ENCODE measurements at regions not wholly inside any gene's neighbourhood (a gene's known extent, or its start where the extent isn't known, plus 50 kb on each side); places are given as distances from the start of the nearest gene placed in this dataset.

DNA sequence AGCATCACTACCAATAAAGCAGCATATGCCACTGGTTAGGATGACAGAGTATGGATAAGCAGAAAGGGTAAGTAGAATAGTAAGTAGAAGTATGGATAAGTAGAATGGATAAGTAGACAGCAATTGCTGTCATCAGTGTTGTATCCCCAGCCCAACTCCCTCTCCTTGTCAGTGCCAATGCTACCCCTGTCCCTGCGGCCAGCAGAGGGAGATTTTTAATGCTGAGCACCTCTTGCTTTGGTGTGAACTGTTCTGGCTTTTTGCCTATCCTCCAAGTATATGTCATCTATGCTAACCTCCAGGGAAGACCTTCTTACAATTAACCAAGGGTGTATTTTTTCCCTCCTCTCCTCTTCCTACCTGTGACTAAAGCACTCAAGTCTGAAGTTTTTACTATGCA lies 136.7 kb upstream of the SPHKAP start:
- H3K4me3 ChIP-seq (ENCODE audit: low read depth in 1 of 2, low read length in 2 of 2): no peak overlapping the region
- no peaks in the 10 kb centered on the region for H3K36me3 ChIP-seq (ENCODE audit: control insufficient read depth in 1 of 2, insufficient read depth in 2 of 2, low read length in 2 of 2)
- no peaks in the 10 kb centered on the region for H3K9me3 ChIP-seq (ENCODE audit: control insufficient read depth in 1 of 2, low read length in 2 of 2)
- no peak overlapping the region for H3K27ac ChIP-seq (ENCODE audit: low read length)
- no peaks in the 10 kb centered on the region for H3K27me3 ChIP-seq (ENCODE audit: low read depth, low read length)
- no peaks in the 10 kb centered on the region for H3K4me1 ChIP-seq (ENCODE audit: control insufficient read depth in 1 of 2, insufficient read depth in 2 of 2, low read length in 2 of 2)

DNA sequence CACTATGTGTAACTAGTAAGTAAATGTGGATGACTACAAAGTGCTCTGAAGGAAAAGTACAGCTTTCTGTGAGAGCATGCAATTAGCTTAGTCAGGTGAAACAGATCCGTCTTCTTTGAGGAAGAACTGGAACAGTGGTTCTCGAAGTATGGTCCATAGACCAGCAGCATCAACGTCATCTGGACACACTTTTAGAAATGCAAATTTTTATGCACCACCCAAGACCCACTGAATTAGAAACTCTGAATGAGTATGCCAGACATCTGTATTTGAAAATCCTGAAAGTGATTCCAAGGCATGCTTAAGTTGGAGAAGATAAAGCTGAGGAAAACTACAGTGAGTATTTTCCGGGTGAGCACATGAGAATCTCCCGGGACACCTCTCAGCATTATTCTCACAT lies 130.7 kb upstream of the SPHKAP start:
- H3K36me3 ChIP-seq (ENCODE audit: control insufficient read depth in 1 of 2, insufficient read depth in 2 of 2, low read length in 2 of 2): no peaks in the 10 kb centered on the region
- H3K9me3 ChIP-seq (ENCODE audit: control insufficient read depth in 1 of 2, low read length in 2 of 2): no peaks in the 10 kb centered on the region
- no peak overlapping the region for H3K27ac ChIP-seq (ENCODE audit: low read length)
- no peaks in the 10 kb centered on the region for H3K4me1 ChIP-seq (ENCODE audit: control insufficient read depth in 1 of 2, insufficient read depth in 2 of 2, low read length in 2 of 2)
- no peaks in the 10 kb centered on the region for H3K27me3 ChIP-seq (ENCODE audit: low read depth, low read length)
- no peak overlapping the region for H3K4me3 ChIP-seq (ENCODE audit: low read depth in 1 of 2, low read length in 2 of 2)

DNA sequence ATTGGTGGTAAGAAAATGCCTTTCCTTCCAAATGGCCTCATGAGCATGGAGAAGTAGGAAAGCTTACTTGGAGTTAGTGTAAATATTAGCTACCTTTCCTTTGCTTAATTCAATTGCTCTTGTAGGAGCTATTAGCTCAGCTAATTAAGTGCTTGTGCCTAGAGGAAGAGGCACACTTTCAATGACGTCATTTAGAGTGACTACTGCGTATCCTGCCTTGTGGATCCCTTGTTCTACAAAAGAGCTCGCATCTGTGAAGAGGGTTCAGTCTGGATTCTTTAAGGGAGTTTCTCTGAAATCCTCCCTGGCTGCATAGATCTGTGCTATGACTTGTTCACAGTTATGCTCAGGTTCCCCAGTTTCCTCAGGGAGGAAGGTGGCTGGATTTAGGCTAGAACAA lies 122.5 kb upstream of the SPHKAP start:
- H3K4me1 ChIP-seq (ENCODE audit: control insufficient read depth in 1 of 2, insufficient read depth in 2 of 2, low read length in 2 of 2): no peaks in the 10 kb centered on the region
- no peaks in the 10 kb centered on the region for H3K9me3 ChIP-seq (ENCODE audit: control insufficient read depth in 1 of 2, low read length in 2 of 2)
- H3K27me3 ChIP-seq (ENCODE audit: low read depth, low read length): no peaks in the 10 kb centered on the region
- H3K4me3 ChIP-seq (ENCODE audit: low read depth in 1 of 2, low read length in 2 of 2): no peak overlapping the region
- no peaks in the 10 kb centered on the region for H3K36me3 ChIP-seq (ENCODE audit: control insufficient read depth in 1 of 2, insufficient read depth in 2 of 2, low read length in 2 of 2)
- H3K27ac ChIP-seq (ENCODE audit: low read length): no peak overlapping the region

DNA sequence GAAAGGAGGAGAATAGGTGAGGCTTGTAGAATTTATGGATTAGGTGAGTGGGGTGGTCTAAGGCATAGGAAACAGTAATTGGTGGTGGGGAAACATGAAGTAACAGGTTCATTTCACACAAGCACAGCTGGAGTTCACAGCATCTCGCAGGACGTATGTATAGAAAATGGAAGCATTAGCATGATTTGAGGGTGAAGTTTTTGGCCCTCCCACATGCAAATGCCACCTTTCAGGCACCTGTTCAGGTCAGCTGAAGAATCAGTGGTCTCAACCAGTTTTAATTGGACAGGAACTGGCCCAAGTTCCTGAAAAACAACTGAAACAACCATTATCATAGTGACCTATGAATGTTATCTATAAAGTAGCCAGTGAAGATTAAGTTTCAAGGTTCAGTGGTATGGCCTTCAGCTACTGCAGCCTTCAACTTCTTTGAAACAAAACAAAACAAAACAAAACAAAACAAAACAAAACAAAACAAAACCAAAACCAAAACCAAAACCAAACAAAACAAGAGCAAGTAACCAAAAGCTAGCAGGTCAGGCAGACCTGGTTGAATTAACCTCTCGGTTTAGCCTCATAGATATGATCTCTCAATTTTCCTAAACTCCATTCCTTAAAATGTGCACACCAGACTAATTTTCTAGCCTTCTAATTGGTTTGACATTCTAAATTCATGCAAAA lies 102.1 kb upstream of the SPHKAP start:
- Histone ChIP-seq H3K4me1 (ENCODE audit: control insufficient read depth in 1 of 2, insufficient read depth in 2 of 2, low read length in 2 of 2) (no peaks in the 10 kb centered on the region), H3K4me3 (ENCODE audit: low read depth in 1 of 2, low read length in 2 of 2) (no peak overlapping the region), H3K36me3 (ENCODE audit: control insufficient read depth in 1 of 2, insufficient read depth in 2 of 2, low read length in 2 of 2) (no peaks in the 10 kb centered on the region), H3K27ac (ENCODE audit: low read length) (no peak overlapping the region), H3K27me3 (ENCODE audit: low read depth, low read length) (no peaks in the 10 kb centered on the region), H3K9me3 (ENCODE audit: control insufficient read depth in 1 of 2, low read length in 2 of 2) (no peaks in the 10 kb centered on the region)

DNA sequence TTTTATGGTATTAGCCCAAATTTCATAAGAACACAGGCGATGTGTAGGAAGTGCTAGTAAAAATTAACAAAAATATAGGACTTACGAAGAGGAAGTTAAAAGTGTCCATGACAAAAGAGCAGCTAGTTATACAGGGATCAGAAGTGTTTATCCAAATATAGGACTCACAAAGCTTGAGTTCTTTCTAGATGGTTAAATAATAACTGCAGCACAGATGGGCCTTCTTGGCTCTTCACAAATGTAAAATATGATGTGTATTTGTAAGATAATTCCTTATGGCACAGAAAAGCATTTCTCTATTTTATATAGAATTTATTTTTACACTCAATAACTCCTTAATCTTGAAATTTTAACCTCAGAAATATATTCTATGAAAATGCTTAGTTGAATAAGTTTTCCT lies 100.9 kb upstream of the SPHKAP start:
- Histone ChIP-seq H3K9me3 (ENCODE audit: control insufficient read depth in 1 of 2, low read length in 2 of 2) (no peaks in the 10 kb centered on the region), H3K27me3 (ENCODE audit: low read depth, low read length) (no peaks in the 10 kb centered on the region), H3K27ac (ENCODE audit: low read length) (no peak overlapping the region), H3K4me1 (ENCODE audit: control insufficient read depth in 1 of 2, insufficient read depth in 2 of 2, low read length in 2 of 2) (no peaks in the 10 kb centered on the region), H3K36me3 (ENCODE audit: control insufficient read depth in 1 of 2, insufficient read depth in 2 of 2, low read length in 2 of 2) (no peaks in the 10 kb centered on the region), H3K4me3 (ENCODE audit: low read depth in 1 of 2, low read length in 2 of 2) (no peak overlapping the region)

DNA sequence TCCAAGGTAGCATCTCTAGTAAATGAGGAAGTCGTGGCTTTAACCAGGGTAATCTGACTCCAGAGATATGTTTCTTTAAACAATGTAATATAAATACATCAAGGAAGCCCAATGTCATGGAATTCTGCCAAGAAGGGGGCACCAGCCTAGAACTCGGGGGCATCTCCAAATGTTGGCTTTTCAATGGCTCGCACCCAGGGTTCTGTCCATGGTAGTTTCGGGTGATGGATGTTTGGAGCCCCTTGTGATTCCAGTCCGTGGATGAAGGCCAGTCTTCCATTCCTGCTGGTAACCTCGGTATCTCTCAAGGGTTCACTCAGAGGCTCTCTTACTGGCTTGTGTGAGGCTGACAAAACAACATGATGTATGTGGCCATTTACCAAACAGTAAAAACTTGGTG lies 91.7 kb upstream of the SPHKAP start:
- H3K4me3 ChIP-seq (ENCODE audit: low read depth in 1 of 2, low read length in 2 of 2): no peak overlapping the region
- H3K4me1 ChIP-seq (ENCODE audit: control insufficient read depth in 1 of 2, insufficient read depth in 2 of 2, low read length in 2 of 2): no peaks in the 10 kb centered on the region
- H3K36me3 ChIP-seq (ENCODE audit: control insufficient read depth in 1 of 2, insufficient read depth in 2 of 2, low read length in 2 of 2): no peaks in the 10 kb centered on the region
- no peaks in the 10 kb centered on the region for H3K9me3 ChIP-seq (ENCODE audit: control insufficient read depth in 1 of 2, low read length in 2 of 2)
- no peak overlapping the region for H3K27ac ChIP-seq (ENCODE audit: low read length)
- H3K27me3 ChIP-seq (ENCODE audit: low read depth, low read length): no peaks in the 10 kb centered on the region

DNA sequence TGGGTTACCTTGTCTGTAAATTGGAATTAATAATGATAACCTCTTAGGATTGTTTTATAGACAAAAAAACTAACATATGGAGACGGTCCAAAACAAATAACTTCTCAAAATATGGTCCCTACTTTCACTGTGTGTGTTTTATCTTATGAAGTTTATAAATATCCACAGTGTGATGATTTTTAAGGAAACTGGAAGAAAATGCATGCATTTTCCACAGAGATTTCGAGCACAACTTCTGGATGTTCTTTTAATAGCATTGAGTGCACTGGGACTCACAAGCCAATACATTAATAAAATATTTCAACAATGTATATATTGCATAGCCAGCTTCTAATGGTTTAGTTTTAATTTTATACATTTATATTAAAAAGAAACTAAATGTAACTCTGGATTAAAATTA lies 87.9 kb upstream of the SPHKAP start:
- no peak overlapping the region for H3K4me3 ChIP-seq (ENCODE audit: low read depth in 1 of 2, low read length in 2 of 2)
- H3K27ac ChIP-seq (ENCODE audit: low read length): no peak overlapping the region
- H3K4me1 ChIP-seq (ENCODE audit: control insufficient read depth in 1 of 2, insufficient read depth in 2 of 2, low read length in 2 of 2): no peaks in the 10 kb centered on the region
- H3K9me3 ChIP-seq (ENCODE audit: control insufficient read depth in 1 of 2, low read length in 2 of 2): no peaks in the 10 kb centered on the region
- H3K27me3 ChIP-seq (ENCODE audit: low read depth, low read length): no peaks in the 10 kb centered on the region
- no peaks in the 10 kb centered on the region for H3K36me3 ChIP-seq (ENCODE audit: control insufficient read depth in 1 of 2, insufficient read depth in 2 of 2, low read length in 2 of 2)

DNA sequence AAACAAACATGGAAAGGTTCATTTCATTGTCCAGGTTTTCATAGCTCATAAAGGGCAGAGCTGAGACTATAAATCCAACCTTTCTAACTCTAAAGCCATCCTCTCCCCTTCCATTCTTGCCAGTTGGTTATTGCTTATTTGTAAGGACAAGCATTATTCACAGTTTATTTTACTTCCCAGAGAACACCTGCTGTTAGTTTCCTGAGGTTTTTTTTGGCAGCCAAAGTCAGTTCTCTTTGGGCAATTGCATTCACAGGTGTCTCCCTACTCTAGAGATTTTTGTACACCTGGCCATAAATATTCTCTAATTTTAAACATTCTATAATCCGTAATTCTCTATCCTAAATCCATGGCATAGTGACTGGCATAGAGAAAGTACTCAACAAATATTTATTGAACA lies 87.3 kb upstream of the SPHKAP start:
- Histone ChIP-seq H3K9me3 (ENCODE audit: control insufficient read depth in 1 of 2, low read length in 2 of 2) (no peaks in the 10 kb centered on the region), H3K4me1 (ENCODE audit: control insufficient read depth in 1 of 2, insufficient read depth in 2 of 2, low read length in 2 of 2) (no peaks in the 10 kb centered on the region), H3K36me3 (ENCODE audit: control insufficient read depth in 1 of 2, insufficient read depth in 2 of 2, low read length in 2 of 2) (no peaks in the 10 kb centered on the region), H3K27ac (ENCODE audit: low read length) (no peak overlapping the region), H3K4me3 (ENCODE audit: low read depth in 1 of 2, low read length in 2 of 2) (no peak overlapping the region), H3K27me3 (ENCODE audit: low read depth, low read length) (no peaks in the 10 kb centered on the region)

DNA sequence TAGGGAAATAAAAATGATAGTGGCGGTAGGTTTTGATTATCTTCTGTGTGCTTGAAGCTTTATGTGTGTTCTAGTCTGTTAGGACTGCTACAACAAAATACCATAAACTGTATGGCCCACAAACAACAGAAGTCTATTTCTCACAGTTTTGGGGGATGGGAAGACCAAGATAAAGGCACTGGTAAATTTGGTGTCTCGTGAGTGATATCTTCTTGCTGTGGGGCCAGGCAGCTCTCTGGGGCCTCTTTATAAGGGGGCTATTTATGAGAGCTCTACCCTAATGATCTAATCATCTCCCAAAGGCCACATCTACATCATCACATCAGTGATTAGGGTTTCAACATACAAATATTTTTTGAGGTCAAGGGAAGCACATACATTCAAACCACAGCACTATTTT lies 86.8 kb upstream of the SPHKAP start:
- no peaks in the 10 kb centered on the region for H3K36me3 ChIP-seq (ENCODE audit: control insufficient read depth in 1 of 2, insufficient read depth in 2 of 2, low read length in 2 of 2)
- H3K4me1 ChIP-seq (ENCODE audit: control insufficient read depth in 1 of 2, insufficient read depth in 2 of 2, low read length in 2 of 2): no peaks in the 10 kb centered on the region
- H3K4me3 ChIP-seq (ENCODE audit: low read depth in 1 of 2, low read length in 2 of 2): no peak overlapping the region
- no peaks in the 10 kb centered on the region for H3K27me3 ChIP-seq (ENCODE audit: low read depth, low read length)
- no peak overlapping the region for H3K27ac ChIP-seq (ENCODE audit: low read length)
- H3K9me3 ChIP-seq (ENCODE audit: control insufficient read depth in 1 of 2, low read length in 2 of 2): no peaks in the 10 kb centered on the region

DNA sequence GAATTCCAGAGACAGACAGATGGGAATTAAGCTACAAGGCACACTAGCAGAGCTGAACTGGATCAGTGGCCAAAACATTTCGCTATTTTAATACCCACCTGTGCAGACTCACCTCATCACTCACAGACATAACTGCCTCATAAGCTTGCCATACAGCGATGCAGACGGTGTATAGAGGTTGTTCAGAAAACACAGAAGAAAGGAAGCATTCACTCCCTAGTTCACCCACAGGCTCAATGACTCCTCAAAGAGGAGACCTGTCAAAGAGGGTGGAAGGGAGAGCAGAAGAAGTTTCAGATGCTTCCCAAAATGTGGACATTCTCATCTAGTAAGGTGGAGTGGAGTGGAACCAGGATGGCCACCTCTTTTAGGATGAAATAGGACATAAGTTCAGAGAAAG lies 81.7 kb upstream of the SPHKAP start:
- Histone ChIP-seq H3K27ac (ENCODE audit: low read length) (no peak overlapping the region), H3K36me3 (ENCODE audit: control insufficient read depth in 1 of 2, insufficient read depth in 2 of 2, low read length in 2 of 2) (no peaks in the 10 kb centered on the region), H3K4me1 (ENCODE audit: control insufficient read depth in 1 of 2, insufficient read depth in 2 of 2, low read length in 2 of 2) (no peaks in the 10 kb centered on the region), H3K27me3 (ENCODE audit: low read depth, low read length) (no peaks in the 10 kb centered on the region), H3K4me3 (ENCODE audit: low read depth in 1 of 2, low read length in 2 of 2) (no peak overlapping the region), H3K9me3 (ENCODE audit: control insufficient read depth in 1 of 2, low read length in 2 of 2) (no peaks in the 10 kb centered on the region)

DNA sequence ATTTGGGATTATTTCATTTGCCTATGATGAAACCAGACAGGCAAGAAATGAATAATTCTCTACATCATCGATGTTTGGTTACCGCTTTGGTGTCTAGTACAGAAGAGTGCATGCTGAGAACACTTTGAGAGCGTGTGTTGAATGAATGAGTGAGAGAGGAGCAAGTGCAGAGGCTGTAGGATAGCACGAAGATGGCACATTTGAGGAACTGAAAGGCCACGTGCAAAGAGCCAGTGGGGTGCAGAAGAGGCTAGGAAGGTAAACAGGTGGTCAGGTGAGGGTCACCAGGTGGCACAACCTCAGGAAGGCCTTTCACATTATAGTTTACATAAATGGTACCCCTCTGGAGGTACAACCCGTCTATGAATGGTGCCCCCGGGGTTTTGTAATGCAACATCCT lies 80.1 kb upstream of the SPHKAP start:
- H3K9me3 ChIP-seq (ENCODE audit: control insufficient read depth in 1 of 2, low read length in 2 of 2): no peaks in the 10 kb centered on the region
- H3K27me3 ChIP-seq (ENCODE audit: low read depth, low read length): no peaks in the 10 kb centered on the region
- no peaks in the 10 kb centered on the region for H3K36me3 ChIP-seq (ENCODE audit: control insufficient read depth in 1 of 2, insufficient read depth in 2 of 2, low read length in 2 of 2)
- H3K27ac ChIP-seq (ENCODE audit: low read length): no peak overlapping the region
- H3K4me1 ChIP-seq (ENCODE audit: control insufficient read depth in 1 of 2, insufficient read depth in 2 of 2, low read length in 2 of 2): no peaks in the 10 kb centered on the region
- no peak overlapping the region for H3K4me3 ChIP-seq (ENCODE audit: low read depth in 1 of 2, low read length in 2 of 2)

DNA sequence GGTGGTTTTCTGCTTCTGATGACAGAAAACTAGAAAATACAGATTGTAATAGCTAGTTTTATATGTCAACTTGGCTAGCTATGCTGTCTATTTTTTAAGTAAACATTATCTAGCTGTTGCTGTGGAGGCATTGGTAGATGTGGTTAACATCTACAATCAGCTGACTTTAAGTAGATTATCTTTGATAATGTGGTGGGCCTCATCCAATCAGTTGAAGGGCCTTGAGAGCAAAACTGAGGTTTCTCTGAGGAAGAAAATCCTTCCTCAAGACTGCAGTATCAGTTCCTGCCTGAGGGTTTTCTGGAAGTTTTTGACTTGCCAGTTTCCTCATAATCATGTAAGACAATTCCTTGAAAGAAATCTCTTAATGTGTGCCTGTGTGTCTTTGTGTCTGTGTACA lies 75.9 kb upstream of the SPHKAP start:
- Histone ChIP-seq H3K4me3 (ENCODE audit: low read depth in 1 of 2, low read length in 2 of 2) (no peak overlapping the region), H3K36me3 (ENCODE audit: control insufficient read depth in 1 of 2, insufficient read depth in 2 of 2, low read length in 2 of 2) (no peaks in the 10 kb centered on the region), H3K27ac (ENCODE audit: low read length) (no peak overlapping the region), H3K4me1 (ENCODE audit: control insufficient read depth in 1 of 2, insufficient read depth in 2 of 2, low read length in 2 of 2) (no peaks in the 10 kb centered on the region), H3K27me3 (ENCODE audit: low read depth, low read length) (no peaks in the 10 kb centered on the region), H3K9me3 (ENCODE audit: control insufficient read depth in 1 of 2, low read length in 2 of 2) (peaks cover 0 to 2% of the 10 kb centered on the region in 2 donors)
